HG03064 (cell line): ENCODE measurements at regions not wholly inside any gene's neighbourhood (a gene's known extent, or its start where the extent isn't known, plus 50 kb on each side); places are given as distances from the start of the nearest gene placed in this dataset.
"Not testable (repeated sequence)": the region's sequence is repeated elsewhere in the genome, so short reads cannot be mapped to it uniquely, and the experiment has no call there.

Source experiments
- ATAC-seq: cut with Tn5 transposase; IDR thresholded peaks from one replicate; pipeline ENCODE4 v1.9.1; 2021; ENCODE audit warnings: low read depth; ENCODE audit not compliant: unreplicated experiment

GRCh38 chr5:35561396-35561795, 56.3 kb upstream of the SPEF2 start:
- ATAC-seq = no peak

GRCh38 chr5:35557748-35558147, 59.9 kb upstream of the SPEF2 start:
- no peak for ATAC-seq

GRCh38 chr5:35557199-35557598, 60.5 kb upstream of the SPEF2 start:
- ATAC-seq = no peak

- no peak for ATAC-seq
Measured at GRCh38 chr5:35554016-35554415, 63.6 kb upstream of the SPEF2 start.

- ATAC-seq = no peak
Measured at GRCh38 chr5:35545190-35545589, 72.5 kb upstream of the SPEF2 start.

DNA sequence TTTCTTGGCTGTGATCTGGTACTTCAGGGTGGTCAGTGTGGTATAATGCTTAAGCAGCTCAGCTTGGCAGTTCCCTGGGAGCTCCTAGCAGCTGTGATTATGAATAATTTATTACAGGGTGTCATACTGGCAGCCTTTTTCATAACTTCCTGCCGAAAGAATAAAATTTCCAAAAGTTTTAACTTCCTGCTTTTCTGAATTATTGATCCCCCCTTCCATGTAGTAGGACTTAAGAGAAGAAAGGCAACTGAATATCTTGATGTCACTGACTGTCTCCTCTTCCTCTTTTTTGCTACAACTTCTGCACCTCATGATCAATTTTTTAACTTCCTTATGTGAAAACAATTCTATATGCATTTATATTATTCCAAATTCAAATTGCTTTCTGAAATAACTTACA, 74.3 kb upstream of the SPEF2 start:
- ATAC-seq = no peak

DNA sequence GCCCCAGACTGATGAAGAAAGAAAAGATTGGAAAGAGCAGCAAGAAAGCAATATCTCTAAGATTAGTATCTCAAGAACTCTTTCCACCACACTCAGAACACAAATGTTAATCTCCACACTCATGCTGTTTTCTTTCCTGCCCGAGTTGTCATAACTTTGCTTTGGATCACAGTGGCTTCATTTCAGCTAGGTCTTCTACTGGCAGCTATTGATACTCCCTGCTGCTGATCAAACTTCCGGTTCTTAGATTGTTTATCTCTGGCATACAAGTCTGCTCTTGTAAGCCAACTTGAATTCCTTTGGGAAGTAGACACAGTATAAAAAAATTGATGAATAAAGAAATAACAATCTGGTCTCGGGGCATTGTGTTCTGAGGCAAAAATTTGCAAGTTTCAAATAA, 77.7 kb upstream of the SPEF2 start:
- ATAC-seq = no peak

DNA sequence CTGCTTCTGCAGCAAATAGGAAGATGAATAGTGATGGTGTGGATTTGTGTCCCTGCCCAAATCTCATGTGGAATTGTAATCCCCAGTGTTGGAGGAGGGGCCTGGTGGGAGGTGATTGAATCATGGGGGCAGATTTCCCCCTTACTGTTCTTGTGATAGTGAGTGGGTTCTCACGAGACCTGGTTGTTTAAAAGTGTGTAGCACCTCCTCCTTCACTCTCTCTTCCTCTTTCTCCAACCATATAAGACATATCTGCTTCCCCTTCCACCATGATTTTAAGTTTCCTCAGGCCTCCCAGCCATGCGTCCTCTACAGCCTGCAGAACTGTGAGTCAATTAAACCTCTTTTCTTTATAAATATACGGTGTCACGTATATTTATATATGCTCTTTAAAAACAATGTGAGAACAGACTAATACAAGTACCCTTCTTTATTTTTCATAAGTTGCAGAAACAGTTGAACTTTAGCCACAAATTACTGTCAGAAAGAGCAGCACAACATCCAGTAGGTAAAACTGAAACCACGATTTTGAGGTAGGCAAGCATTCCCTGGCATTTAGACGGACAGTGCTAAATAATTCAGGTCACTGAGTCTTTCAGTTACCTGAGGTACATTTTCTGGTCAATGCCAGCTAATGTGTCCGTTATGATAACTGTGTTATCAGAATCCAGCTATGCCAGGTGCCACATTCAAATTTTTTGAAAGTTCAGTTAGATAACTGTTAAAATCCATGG, 79.3 kb upstream of the SPEF2 start:
- ATAC-seq = no peak

DNA sequence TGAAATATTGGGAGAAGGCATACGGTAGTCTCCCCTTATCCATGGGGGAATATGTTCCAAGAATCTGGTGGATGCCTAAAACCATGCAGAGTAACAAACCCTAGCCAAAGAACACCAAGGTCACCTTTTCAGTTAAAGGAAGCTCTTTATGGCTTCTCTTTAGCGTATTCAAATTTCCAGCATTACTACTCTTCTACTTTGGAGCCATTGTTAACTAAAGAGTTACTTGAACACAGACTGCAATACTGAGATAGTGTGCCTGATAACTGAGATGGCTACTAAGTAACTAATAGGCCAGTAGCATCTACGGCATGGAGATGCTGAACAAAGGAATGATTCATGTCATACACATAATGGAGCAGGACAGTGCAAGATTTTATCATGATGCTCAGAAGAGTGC, 84.5 kb upstream of the SPEF2 start:
- no peak for ATAC-seq

DNA sequence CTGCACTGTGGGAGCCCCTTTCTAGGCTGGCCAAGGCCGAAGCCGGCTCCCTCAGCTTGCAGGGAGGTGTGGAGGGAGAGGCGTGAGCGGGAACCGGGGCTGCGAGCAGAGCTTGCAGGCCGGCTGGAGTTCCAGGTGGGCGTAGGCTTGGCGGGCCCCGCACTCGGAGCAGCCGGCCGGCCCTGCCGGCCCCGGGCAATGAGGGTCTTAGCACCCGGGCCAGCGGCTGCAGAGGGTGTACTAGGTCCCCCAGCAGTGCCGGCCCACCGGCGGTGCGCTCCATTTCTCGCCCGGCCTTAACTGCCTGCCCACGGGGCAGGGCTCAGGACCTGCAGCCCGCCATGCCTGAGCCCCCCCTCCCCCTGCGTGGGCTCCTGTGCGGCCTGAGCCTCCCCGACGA, 86.1 kb upstream of the SPEF2 start:
- ATAC-seq = not testable (repeated sequence)

GRCh38 chr5:35518104-35518503, 99.6 kb upstream of the SPEF2 start:
- peak; percentile 99 for ATAC-seq

GRCh38 chr5:35516271-35516670, 101.4 kb upstream of the SPEF2 start:
- no peak for ATAC-seq

DNA sequence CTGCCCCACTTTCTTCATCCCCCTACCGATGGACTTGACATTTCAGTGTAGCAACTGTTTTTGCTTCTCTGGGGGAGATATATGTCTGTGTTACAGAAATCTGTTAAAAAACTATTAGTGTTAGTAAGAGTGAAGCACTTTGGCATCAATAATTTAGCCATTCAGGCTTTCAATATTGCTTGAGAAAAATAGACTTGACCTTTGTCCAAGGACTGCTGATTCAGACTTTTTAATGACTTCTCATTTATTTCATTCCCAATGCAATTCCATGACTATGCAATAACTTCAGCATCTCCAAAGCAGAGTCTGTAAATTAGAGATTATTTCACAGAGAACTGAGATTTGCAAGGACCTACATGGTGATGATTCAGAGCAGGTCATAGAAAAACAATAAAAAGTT, 104.1 kb upstream of the SPEF2 start:
- ATAC-seq = no peak

DNA sequence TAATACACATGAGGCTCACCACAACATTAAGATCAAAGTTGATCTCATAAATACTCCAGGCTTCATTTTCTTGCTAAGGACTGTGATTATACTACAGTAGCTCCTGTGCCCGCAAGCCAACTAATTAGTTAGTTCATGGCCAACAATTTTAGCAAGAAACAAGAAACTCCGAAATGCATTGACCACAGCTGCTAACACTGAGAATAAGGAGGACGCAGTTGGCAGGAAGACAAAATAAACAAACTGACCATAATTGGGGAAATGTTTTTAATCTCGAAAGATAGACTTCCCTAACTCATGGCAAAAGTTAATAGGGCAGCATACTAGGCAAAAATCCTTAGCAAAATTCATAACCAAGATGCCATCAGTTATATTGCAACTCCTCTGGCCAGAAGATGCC, 115.5 kb upstream of the SPEF2 start:
- no peak for ATAC-seq

GRCh38 chr5:35488791-35489190, 128.9 kb upstream of the SPEF2 start:
- ATAC-seq = no peak

- ATAC-seq = no peak
Measured at GRCh38 chr5:35488055-35488454, 129.6 kb upstream of the SPEF2 start.

DNA sequence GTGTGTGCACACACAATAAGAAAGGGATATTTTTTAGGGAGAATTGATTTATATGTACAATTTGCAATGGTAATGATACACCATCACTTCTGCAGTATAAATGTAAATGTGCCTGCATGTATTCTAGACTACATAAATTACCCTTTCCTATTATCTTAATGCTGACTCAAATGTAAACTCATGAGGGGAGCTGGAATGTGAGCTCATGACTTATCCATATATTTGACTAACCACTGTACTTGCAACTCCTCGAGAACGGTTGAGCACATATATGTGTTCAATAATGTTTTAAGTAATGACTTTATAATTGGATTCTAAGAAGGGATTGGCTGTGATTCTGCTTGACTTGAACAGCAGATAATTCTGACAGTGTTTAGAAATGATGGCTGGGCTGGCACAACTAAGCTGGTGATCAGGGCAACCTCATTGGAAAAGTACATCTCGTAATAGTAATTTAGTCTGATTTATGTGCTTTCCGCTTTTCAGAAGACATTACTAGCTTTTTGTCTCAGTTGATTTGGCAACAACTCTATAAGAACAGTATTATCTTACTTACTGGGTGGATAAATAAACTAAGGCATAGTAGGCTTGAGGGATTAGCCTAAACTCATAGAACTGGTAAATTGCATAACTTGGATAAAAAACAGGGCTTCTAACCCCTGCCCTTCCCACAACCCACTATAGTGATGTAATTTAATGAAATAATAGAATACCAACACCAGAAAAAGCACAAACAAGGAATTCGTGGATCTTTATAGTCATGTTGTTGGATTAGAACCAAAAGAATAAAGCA, 130.2 kb upstream of the SPEF2 start:
- ATAC-seq = no peak

DNA sequence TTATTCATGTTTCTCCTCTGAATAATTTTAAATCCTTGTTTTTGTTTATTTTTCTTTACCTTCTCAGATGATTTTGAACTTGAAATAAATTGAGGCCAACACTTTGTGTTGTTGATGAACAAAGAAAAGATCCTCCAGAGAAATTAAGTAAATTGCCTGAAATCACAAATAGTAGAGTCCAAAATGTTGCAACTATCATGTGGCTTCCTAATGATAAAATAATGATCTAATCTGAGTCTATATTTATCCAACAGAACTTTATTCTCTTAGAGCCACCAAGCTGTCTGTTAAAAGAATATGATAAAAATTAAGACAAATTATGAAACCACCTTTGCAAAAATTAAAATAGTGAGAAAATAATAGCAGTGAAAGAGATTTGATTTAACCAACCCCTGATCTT, 132.2 kb upstream of the SPEF2 start:
- ATAC-seq = no peak

DNA sequence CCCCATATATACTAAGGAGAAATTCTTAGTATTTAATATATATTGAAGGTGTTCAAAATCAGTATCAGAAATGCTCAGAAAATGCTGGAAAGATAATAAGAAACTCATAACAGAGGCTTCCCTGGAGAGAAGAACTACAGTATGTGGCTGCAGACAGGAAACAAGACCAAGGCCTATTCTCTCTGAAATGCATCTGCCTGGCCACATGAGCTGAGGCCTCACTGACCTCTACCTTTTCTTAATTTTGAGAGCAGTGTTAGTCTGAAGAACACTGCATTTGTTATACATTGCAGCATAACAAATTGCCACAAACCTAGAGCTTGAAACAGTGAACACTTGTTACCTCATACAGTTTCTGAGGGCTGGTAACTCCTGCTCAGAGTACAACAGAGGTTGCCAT, 133.4 kb upstream of the SPEF2 start:
- no peak for ATAC-seq

- no peak for ATAC-seq
Measured at GRCh38 chr5:35483780-35484179, 133.9 kb upstream of the SPEF2 start.

- no peak for ATAC-seq
Measured at GRCh38 chr5:35483191-35483590, 134.5 kb upstream of the SPEF2 start.

- no peak for ATAC-seq
Measured at GRCh38 chr5:35482167-35482755, 135.4 kb upstream of the SPEF2 start.
